Fibroblast of the conjunctiva (primary cell): ENCODE measurements at regions not wholly inside any gene's neighbourhood (a gene's known extent, or its start where the extent isn't known, plus 50 kb on each side); places are given as distances from the start of the nearest gene placed in this dataset.
"Not testable (repeated sequence)": the region's sequence is repeated elsewhere in the genome, so short reads cannot be mapped to it uniquely, and the experiment has no call there.

Experiments used
- DNase-seq: peaks from one replicate; pipeline ENCODE4 v3.0.0-alpha.2; 2010; ENCODE audit warnings: low read depth

DNA sequence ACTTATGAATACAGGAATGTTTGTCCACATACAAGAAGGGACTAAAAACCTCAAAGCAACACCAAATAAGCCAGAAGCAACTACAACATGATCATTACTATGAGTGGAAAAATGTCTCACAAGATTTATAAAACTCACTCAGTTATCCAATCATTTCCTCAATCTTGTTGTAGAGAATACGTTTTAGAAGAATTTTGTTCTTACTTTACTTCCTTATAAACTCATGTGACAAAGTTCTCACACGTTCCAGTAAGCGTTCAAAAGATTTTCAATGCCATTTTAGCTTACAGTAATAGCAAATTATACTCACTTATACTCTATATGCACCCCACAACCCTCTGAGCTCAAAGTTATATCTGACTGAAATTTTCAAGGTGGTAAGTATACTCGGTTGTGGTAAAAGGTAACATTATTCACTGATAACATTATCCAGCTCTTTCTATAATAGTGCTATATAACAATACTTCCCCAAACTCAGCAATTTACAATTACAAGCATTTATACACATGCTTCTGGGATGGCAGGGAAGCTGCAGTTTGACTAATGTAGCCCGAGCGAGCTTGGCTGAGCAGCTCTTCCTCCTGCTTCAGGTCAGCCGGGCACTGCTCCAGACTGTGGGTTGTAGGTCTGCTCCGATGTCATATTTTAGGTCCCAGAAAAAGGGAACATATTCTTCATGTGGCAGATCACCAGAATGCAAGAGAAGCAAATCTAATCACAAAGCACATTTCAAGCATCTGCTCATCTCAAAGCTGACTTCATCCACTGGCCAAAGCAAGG is 226.3 kb downstream of the RCHY1 start:
- no peak for DNase-seq

DNA sequence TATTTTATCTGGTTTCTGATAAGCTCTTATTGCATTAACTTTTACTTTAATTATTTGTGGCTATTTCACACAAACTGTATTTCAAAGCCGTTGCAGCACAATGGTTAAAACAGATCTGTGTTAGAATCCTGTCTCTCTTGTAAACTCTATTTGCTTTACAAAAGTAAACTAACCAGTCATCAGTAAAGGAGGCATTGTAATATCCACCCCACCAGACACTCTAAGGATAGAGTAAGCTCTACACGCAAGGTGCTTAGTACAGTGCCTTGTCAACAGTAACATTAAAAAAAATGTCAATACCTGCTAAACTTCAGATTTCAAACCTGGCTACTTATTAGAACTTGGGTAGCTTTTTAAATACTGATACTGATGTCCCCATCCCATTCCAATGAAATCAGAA is 228.4 kb downstream of the RCHY1 start:
- DNase-seq, result no peak

DNA sequence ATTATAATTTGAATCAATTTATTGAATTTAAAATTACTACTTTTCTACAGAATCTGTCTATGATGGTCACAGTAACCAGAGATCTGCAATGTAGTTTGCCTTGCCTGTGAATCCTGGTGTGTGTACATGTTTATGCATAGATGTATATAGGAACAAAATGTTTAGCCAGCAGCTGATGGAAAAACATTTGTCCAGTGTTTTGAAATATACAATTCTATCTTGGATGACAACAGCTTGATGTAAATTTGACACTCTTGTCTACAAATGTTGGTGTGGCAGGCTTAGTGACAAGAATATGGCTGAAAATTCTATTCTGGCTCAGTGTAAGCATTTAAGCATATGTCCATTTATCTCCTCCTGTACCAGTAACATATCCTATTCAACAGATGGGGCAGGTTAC is 229.4 kb downstream of the RCHY1 start:
- no peak for DNase-seq

DNA sequence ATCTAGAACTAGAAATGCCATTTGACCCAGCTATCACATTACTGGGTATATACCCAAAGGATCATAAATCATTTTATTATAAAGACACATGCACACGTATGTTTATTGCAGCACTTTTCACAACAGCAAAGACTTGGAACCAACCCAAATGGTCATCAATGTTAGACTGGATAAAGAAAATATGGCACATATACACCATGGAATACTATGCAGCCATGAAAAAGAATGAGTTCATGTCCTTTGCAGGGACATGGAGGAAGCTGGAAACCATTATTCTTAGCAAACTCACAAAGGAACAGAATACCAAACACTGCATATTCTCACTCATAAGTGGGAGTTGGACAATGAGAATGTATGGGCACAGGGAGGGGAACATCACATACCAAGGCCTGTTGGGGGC is 233.7 kb downstream of the RCHY1 start:
- DNase-seq, result not testable (repeated sequence)

DNA sequence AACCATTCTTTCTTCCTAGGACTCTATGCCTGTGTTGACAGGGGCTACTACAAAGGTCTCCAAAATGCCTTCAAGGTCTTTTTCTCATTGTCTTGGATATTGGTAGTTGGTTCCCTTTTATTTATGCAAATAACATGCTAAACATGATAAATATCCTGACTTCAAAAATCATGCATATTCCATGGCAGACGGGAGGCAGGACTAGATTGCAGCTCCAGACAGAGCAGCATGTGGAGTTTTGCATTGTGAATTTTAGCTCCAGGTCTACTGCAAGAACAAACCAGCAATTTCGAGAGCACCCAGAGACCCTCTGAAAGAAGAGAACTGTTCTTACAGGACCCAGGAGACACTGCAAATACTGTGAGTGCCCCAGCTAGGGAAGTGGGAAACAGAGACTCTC is 254.9 kb downstream of the RCHY1 start:
- no peak for DNase-seq

DNA sequence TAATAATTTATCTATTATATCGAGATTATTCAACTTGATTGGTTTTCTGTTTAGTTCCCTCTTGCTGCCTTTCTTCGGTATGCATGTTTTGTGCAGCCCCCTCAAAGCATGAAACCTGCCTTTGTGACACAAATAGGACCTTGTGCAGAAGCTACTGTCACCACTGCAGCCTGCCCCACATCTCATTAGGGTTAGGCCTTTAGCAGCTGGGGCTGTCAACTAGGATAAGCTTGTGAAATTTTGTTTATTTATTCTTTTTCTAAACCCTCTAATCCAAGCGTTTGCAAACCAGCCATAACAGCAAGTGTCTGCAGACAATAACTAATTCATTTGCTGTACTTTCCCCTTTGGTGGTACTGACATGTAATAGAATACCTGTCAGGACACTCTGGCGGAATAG is 258.9 kb downstream of the RCHY1 start:
- no peak for DNase-seq

DNA sequence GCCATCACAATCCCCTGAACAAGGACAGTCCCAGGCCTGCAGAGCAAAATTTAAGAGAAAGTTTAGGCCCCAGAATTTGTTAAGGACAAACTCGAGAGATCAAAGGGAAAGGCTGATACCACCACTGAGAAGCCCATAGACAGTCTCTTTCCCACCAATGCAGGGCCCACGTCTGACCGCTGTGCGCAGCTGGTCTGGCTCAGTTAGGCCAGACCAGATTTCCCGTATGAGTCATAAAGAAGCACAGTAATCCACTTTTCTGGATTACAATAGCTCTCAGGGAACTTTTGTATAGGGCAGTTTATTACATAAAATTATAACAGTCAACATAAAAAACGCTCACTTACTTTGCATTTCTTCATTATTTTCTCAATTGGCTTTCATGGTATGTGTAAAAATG is 259.5 kb downstream of the RCHY1 start:
- no peak for DNase-seq

DNA sequence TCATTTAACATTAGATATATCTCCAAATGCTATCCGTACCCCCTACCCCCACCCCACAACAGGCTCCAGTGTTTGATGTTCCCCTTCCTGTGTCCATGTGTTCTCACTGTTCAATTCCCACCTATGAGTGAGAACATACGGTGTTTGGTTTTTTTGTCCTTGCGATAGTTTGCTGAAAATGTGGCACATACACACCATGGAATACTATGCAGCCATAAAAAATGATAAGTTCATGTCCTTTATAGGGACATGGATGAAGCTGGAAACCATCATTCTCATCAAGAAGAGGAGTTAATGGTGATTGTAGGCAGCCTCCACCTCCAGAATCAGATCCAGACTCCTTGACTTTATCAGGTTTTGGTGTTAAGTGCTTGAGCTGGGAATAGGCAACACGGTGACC is 261.1 kb downstream of the RCHY1 start:
- not testable (repeated sequence) for DNase-seq

DNA sequence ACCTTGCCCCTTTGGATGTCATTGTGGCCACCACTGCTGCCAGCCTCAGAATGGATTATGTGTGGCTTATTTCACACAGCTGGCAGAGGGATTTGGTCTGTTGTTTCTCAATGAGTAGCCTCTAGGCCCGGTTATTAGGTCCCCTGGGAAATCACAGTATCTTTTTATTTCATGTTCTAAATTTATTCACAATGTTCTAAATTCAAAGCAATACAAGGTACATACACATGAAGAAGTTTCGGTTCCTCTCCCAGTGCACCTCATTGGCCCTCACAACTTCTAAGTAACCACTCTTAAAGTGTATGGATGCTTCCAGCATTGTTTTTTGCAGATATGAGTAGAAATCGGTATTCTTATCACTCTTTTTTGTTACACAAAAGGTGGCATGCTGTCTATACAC is 262.7 kb downstream of the RCHY1 start:
- DNase-seq, result no peak

DNA sequence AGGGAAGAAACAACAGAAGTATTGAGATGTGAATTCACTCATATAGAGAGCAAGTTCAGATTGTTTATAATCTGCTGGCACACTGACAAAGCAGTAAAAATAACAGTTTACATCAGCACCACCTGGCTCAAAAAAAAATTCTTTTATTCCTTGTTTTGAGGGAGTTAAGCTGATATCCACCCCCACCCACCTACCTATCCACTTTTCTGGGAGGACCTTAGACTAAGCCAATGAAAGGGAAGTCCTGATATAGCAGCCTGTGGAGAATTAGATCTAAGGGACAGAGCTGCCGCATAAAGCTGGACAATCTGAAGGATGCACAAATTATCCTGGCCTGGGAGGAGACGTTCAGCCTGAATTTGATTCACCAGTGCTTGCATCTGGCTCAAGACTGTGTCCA is 264.5 kb downstream of the RCHY1 start:
- DNase-seq, result no peak

DNA sequence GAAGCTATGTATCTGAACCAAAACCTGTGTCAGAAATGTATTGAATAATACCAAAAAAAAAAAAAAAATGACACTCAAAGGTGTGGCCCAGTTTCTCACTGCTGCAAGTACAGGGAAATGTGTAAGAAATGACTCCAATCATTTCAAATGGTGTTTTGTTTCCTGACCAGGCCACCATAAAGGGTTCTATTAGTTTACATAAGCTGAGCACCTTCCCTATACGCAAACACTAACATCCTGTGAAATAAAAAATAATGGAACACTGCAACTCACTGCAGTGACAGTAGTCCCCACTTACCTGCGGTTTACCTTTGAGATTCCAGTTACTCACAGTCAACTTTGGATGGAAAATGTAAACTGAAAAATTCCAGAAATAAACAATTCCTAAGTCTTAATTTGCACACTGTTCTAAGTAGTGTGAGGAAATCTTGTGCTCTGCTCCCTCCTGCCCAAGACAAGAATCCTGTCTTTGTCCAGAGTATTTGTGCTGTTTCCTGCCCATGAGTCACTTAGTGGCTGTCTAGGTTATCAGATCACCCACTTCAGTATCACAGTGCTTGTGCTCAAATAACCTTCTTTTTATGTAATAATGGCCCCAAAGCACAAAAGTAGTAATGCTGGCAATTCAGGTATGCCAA is 265.3 kb downstream of the RCHY1 start:
- DNase-seq, result no peak

DNA sequence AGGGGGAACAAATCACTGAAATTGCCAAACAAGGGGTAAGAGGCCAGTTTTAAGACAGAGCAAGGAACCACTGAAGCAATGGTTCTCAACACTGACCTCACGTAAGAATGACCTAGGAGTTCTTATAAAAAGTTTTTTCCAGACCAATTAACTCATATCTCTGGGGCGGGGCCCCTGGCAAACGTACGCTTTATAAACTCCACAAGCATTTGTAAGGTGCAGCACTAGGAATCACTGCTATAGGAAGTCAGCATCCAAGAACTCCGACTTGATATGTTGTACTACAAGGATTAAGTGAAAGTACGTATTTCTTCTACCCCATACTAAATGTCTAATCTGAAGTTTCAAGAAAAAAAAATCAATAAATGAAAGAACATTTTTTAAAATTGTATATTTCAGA is 269.9 kb downstream of the RCHY1 start:
- no peak for DNase-seq

DNA sequence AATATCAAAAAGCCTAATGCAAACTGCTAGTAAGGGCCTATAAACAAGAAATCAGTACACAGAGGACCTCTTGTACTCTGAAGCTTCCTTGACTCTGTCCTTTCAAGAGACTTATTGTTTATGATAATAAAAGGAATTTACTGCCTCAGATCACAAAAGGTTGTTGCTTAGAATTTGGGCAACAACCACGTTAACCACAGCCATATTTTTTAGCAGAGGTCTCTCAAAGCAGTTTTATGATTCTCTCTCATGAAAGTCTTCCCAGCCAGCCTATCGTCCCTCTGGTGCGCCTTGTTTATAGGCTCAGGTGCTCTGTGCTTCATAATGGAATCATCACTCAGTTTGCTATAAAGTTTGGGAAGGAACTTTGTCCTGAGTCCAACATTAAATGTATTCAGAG is 270.6 kb downstream of the RCHY1 start:
- DNase-seq, result no peak

DNA sequence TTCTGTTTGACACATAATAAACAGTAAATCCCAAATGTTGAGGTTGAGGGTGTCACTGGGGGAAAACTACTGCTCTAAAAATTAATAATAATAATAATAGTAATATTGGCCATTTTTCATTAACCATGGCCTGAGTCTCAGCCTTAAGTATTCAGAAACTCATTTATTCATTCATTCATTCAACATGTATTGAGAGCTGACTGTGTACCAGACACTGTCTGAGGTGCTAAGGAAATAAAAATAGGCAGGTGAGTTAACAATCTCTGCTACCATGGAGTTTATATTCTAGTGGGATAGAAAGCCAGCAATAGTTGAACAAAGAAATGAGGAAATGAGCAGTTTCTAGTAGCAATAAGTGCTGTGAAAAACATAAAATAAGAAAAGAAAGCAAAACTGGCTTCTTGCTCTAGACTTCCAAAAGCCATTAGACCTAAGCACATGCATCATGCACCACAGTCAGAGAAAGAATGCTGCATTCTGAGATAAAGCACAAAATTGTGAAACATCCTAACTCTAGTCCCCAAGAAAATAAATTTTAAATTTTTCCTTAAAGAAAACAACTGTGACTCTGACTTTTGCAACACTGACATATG is 278.7 kb downstream of the RCHY1 start:
- no peak for DNase-seq

DNA sequence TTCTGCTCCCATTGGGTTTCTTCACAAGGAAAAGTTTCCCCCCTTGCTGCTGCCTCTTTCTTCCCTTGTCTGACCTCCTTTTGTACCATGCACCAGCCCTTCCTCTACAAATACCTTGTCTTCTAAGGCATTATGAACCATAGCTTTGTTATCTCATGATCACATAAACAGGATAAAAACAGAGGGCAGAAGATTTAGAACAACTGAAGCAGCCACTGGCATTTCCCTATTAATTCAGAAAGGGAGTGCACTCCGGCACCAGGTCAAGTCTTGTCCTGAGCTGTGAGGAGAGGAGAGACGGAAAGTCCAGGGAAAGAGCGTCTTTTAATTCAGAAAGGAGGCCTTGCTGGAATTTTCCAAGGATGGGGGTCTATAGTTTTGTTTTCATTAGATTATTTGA is 281.7 kb downstream of the RCHY1 start:
- DNase-seq, result no peak

DNA sequence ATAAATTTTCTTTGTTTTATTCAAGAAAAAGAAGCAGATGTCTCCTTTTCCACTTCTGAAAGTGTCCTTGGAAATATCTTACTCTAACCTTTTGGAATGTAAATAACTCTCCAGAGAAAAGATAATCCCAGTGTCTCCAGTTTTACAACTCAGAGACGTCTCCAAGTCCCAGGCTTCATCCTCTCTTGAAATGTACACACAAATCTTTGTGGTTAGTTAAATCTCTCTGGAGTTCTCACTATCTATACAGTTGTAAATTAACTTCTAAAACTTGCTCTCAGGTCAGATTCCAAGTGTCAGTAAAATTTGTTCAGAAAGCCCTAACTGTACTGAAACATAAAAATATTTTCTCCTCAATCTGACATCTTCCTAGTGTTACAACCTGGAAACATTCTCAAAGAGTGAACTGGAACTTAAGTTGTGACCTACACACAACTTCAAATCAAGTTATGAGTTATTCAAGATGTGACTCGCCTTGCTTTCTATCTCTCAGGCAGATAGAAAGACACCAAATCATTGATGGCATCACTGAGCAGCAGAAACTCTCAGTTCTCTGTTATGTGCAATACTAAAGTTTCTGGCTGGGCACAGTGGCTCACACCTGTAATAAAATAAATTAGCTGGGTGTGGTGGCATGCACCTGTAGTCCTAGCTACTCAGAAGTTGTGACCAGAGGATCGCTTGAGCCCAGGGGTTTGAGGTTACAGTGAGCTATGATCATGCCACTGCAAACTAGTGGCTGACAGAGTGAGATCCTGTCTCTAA is 284.2 kb downstream of the RCHY1 start:
- no peak for DNase-seq

DNA sequence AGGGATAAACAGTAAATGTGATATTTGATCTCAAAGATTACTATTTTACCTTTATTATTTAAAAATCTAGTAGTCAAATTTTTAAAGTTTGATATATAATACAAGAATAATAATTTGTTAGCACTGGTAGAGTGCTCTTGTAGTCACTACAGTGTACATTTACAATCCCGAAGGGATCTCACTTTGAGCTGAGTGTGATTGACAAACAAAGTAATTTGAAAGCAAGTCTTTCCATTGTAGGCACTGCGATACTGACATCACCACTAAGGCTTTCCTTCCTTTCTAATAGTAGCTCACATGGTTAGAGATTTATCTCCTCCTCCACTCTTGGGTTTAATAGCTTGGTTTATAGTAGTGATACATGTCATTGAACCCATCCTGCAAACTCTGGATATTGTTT is 280.6 kb downstream of the PARM1 start:
- no peak for DNase-seq

DNA sequence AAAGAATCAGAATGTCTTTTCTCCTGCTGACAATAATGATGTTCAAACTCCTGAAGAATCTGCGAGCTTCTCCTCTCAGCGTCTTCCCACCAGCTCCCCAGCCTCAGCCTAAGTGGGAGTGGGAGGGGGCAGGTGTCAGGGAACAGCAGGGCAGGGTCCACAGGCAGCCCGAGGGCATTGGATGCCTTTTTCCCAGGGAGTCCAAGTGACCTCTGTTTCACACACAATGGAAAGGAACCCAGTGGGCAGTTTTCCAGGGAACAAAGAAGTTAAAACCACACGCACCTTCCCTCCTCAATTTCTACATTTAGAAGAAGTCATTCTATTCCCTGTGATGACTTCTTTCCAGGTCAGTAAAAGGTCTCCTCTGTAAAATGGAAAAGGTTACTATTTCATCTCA is 278.5 kb downstream of the PARM1 start:
- no peak for DNase-seq

DNA sequence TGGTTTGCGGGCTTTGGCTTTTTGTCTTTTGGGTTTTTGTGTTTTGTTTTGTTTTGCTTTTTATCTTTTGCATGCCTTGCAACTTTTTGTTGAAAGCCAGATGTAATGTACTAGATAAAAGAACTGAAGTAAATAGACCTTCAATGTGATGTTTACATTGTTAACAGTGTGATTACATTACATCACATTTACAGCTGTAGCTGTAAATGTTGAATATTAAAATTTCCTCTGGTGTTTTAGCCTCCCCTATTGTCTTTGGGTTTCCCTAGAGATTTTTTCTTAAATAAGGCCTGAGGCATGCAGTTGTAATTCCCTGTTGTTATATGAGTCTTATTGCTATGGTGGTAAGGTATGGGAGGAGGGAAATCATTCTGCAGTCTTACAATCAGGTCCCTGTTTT is 275.0 kb downstream of the PARM1 start:
- no peak for DNase-seq

DNA sequence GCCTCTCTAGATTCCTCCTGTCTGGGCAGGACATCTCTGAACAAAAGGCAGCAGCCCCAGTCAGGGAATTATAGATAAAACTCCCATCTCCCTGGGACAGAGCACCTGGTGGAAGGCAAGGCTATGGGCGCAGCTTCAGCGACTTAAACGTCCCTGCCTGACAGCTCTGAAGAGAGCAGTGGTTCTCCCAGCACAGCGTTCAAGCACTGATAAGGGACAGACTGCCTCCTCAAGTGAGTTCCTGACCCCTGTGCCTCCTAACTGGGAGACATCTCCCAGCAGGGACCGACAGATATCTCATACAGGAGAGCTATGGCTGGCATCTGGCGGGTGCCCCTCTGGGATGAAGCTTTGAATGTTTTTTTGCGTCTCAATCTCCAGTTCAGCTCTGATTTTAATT is 262.2 kb downstream of the PARM1 start:
- no peak for DNase-seq

DNA sequence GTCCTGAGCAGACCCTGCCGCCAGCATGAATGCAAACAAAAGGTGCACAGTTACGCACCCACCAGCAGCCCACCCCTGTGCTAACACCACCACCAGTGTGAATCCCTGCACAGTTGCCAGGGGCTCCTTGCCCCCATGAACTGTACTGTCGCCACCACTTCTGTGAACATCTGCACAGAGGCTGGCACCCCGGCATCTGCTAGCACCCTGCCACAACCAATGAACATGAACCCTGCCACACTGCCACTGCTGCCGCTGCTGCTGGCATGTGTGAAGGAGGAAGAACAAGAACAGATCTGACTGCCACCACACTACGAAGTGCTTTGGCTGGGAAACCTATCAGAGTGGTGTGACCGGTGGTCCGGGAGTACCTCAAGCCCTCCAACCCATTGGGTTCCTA is 261.3 kb downstream of the PARM1 start:
- no peak for DNase-seq

DNA sequence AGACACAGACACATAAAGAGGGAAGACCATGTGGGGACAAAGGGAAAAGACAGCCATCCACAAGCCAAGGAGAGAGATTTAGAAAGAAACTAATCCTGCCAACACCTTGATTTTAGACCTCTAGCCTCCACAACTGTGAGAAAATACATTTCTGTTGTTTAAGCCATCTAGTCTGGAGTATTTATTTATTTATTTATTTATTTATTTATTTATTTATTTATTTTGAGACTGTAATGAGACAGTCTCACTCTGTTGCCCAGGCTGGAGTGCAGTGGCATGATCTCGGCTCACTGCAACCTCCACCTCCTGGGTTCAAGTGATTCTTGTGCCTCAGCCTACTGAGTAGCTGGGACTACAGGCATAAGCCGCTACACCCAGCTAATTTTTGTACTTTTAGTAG is 259.3 kb downstream of the PARM1 start:
- not testable (repeated sequence) for DNase-seq
